Bronchial epithelial cell (primary cell): ENCODE measurements at regions not wholly inside any gene's neighbourhood (a gene's known extent, or its start where the extent isn't known, plus 50 kb on each side); places are given as distances from the start of the nearest gene placed in this dataset.

Experiments used
- DNase-seq: peaks from one replicate; pipeline ENCODE4 v3.0.0-alpha.2; 2010; ENCODE audit warnings: low read depth
- FAIRE-seq: peaks from 2 replicates; lab custom pipeline; 2011; peaks lifted over from hg19 to GRCh38; lab: Jason Lieb, UNC
- H3K27me3 ChIP-seq: 2 replicates; pipeline ENCODE4 v1.5.1; 2011; ENCODE audit warnings: low read length; ENCODE audit not compliant: control insufficient read depth, insufficient read depth
- H3K36me3 ChIP-seq: 2 replicates; pipeline ENCODE4 v1.5.1; 2011; ENCODE audit warnings: low read length; ENCODE audit not compliant: control insufficient read depth, insufficient read depth
- H3K4me3 ChIP-seq: 2 replicates; pipeline ENCODE4 v1.5.1; 2011; ENCODE audit warnings: mild to moderate bottlenecking, low read depth, low read length, control low read depth
- TF ChIP-seq, protein P1 (sequence below): IDR thresholded peaks from 2 replicates; pipeline ENCODE4 v1.5.1; 2011; ENCODE audit warnings: mild to moderate bottlenecking, moderate library complexity, low read length, control low read depth, inconsistent platforms; ENCODE audit not compliant: insufficient read depth, severe bottlenecking

DNA sequence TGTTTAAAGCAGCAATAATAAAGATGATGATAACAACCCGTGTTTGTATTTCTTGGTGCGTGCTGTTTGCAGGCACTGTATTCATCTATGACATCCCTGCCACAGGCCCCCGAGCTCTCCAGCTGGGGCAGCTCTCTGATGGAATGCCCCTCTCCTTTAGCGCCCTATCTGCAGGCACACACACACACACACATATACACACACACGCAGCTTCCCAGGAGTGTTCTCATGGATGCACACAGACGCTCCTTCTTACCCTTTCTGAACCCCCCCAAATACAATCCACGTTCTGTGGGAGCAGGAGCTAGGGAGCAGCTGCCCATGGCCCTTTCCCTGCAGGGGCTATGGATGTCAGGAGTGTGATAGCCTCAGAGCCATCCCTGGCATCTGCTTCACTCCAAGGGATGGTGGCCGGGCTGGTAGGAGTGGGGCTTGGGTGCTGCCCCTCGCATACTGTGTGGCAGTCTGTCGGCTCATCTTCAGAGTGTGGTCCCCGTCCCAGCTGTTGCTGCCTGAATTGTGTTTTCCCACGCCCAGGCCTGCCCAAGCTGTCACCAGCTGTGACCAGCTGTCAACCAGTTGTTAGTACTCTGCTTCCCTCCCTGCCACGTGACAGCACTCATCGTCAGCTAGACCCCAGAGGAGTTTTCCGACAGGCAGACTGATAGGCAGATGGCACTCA lies 50.8 kb upstream of the MYCN start:
- no peak overlapping the region for H3K4me3 ChIP-seq
- FAIRE-seq (no peak), DNase-seq (no peak)
- no peaks in the 10 kb centered on the region for H3K36me3 ChIP-seq
- peaks cover 3% of the 10 kb centered on the region for H3K27me3 ChIP-seq
- TF ChIP-seq, protein P1, sequence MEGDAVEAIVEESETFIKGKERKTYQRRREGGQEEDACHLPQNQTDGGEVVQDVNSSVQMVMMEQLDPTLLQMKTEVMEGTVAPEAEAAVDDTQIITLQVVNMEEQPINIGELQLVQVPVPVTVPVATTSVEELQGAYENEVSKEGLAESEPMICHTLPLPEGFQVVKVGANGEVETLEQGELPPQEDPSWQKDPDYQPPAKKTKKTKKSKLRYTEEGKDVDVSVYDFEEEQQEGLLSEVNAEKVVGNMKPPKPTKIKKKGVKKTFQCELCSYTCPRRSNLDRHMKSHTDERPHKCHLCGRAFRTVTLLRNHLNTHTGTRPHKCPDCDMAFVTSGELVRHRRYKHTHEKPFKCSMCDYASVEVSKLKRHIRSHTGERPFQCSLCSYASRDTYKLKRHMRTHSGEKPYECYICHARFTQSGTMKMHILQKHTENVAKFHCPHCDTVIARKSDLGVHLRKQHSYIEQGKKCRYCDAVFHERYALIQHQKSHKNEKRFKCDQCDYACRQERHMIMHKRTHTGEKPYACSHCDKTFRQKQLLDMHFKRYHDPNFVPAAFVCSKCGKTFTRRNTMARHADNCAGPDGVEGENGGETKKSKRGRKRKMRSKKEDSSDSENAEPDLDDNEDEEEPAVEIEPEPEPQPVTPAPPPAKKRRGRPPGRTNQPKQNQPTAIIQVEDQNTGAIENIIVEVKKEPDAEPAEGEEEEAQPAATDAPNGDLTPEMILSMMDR, result no peak

DNA sequence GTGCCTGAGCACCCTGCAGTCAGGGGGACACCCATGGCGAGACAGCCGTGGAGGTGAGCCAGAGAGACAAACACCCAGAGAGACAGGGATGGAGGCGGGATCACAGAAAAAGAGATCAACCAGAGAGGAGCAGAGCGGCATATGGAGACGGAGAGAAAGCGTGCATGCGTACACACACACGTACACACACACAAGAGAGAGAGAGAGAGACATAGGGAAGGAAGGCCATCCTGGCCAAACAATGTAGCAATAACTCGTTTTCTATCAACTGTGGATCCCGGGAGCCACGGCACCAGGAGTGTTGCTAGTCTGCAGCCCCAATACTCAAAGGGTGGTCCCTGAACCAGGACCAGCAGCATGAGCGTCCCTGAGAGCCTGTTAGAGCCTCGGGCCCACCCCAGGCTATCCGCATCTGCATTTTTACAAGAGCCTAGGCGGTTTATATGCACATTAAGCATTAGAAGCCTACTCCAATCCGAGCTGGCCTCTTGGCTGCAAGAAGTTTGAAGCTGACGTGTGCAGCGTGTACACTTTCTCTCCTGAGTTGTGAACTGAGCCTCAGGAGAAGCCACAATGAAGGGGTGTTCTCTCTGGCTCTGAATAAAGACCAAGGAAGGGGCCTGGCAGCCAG lies 50.1 kb upstream of the MYCN start:
- TF ChIP-seq, protein P1, result no peak
- Histone ChIP-seq H3K4me3 (no peak overlapping the region), H3K36me3 (no peaks in the 10 kb centered on the region), H3K27me3 (peaks cover 3% of the 10 kb centered on the region)
- DNase-seq (no peak), FAIRE-seq (no peak)
